ENCODE measurements at regions not wholly inside any gene's neighbourhood (a gene's known extent, or its start where the extent isn't known, plus 50 kb on each side); places are given as distances from the start of the nearest gene placed in this dataset.

DNA sequence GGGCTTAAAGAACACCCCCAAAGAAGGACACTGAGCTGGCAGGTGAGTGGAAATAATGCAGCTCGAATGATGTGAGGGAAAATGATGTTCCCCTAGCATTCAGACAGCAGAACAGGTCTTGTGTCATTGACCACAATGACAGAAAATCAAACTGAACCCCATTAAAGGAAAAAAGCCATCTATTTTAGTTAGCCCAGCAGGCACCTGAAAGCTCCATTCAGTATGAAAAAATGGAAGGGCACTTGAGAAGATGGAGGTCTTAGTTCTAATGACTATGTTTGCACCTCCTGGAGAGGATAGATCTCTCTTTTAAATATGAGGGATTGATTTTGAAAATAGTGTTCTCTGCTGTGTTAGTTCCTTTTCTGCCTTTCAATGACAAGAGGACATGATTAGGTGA, 323.1 kb downstream of the NKX6-1 start:
- Histone ChIP-seq H3K36me3 (ENCODE audit: low read depth, missing control alignments) (no peaks in the 10 kb centered on the region), H3K4me3 (no peak overlapping the region), H3K27me3 (no peaks in the 10 kb centered on the region), H3K9me3 (no peaks in the 10 kb centered on the region), H3K4me1 (no peaks in the 10 kb centered on the region), H3K27ac (no peak overlapping the region)
- TF ChIP-seq POLR2A (IDR thresholded peaks at IDR 0.05) (no peak), CTCF (IDR thresholded peaks at IDR 0.05) (no peak)
- WGBS, 2 donors = 71 to 89% methylated on average over 1 of the region's 1 CpG
- DNase-seq = no peak
- intact Hi-C loops (cut with DNase I; ENCODE audit: low total_unique reads) = no loop called here

- Histone ChIP-seq H3K27ac (no peak overlapping the region), H3K4me1 (no peaks in the 10 kb centered on the region), H3K9me3 (no peaks in the 10 kb centered on the region), H3K36me3 (ENCODE audit: low read depth, missing control alignments) (no peaks in the 10 kb centered on the region), H3K4me3 (no peak overlapping the region), H3K27me3 (no peaks in the 10 kb centered on the region)
- 88 to 92% methylated on average over 1 of the region's 1 CpG for WGBS, 2 donors
- DNase-seq = no peak
- intact Hi-C loops (cut with DNase I; ENCODE audit: low total_unique reads) = no loop called here
- no peak for TF ChIP-seq POLR2A (IDR thresholded peaks at IDR 0.05)
- TF ChIP-seq CTCF (IDR thresholded peaks at IDR 0.05) = no peak
Observed at GRCh38 chr4:84171871-84172270, 327.2 kb downstream of the NKX6-1 start.

- H3K27me3 ChIP-seq = no peaks in the 10 kb centered on the region
- H3K4me3 ChIP-seq = no peak overlapping the region
- TF ChIP-seq CTCF (IDR thresholded peaks at IDR 0.05) (no peak), POLR2A (IDR thresholded peaks at IDR 0.05) (no peak)
- DNase-seq = no peak
- H3K4me1 ChIP-seq = no peaks in the 10 kb centered on the region
- intact Hi-C loops (cut with DNase I; ENCODE audit: low total_unique reads) = no loop called here
- no peaks in the 10 kb centered on the region for H3K9me3 ChIP-seq
- H3K27ac ChIP-seq = no peak overlapping the region
- H3K36me3 ChIP-seq (ENCODE audit: low read depth, missing control alignments) = no peaks in the 10 kb centered on the region
- 50 to 55% methylated on average over 4 of the region's 4 CpGs for WGBS, 2 donors
Observed at GRCh38 chr4:84167564-84167963, 331.5 kb downstream of the NKX6-1 start.

DNA sequence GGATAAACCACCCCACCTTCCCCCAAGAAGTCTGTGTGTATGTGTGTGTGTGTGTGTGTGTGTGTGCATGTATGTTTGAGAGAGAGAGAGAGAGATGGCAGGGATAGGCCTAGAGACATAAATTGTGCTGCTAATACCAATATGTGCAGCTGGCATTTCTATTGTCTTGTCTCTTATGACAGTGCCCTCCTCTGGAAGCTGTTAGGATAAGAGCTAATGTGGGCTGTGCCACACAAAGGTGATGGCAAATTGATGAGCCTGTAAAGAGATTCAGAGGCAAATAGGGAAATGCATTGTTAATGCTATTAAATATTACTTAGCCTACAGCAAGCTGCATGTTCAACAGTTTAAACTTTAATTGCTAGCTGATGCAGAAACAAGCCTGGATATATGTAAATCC, 332.0 kb downstream of the NKX6-1 start:
- Histone ChIP-seq H3K9me3 (no peaks in the 10 kb centered on the region), H3K4me1 (no peaks in the 10 kb centered on the region), H3K36me3 (ENCODE audit: low read depth, missing control alignments) (no peaks in the 10 kb centered on the region), H3K27me3 (no peaks in the 10 kb centered on the region), H3K4me3 (no peak overlapping the region), H3K27ac (no peak overlapping the region)
- intact Hi-C loops (cut with DNase I; ENCODE audit: low total_unique reads) = no loop called here
- TF ChIP-seq POLR2A (IDR thresholded peaks at IDR 0.05) = no peak
- TF ChIP-seq CTCF (IDR thresholded peaks at IDR 0.05) = no peak
- no peak for DNase-seq

GRCh38 chr4:84166486-84166885, 332.6 kb downstream of the NKX6-1 start:
- 80 to 83% methylated on average over 1 of the region's 1 CpG for WGBS, 2 donors
- intact Hi-C loops (cut with DNase I; ENCODE audit: low total_unique reads) = no loop called here
- H3K4me1 ChIP-seq = no peaks in the 10 kb centered on the region
- H3K36me3 ChIP-seq (ENCODE audit: low read depth, missing control alignments) = no peaks in the 10 kb centered on the region
- TF ChIP-seq CTCF (IDR thresholded peaks at IDR 0.05) (no peak), POLR2A (IDR thresholded peaks at IDR 0.05) (no peak)
- no peaks in the 10 kb centered on the region for H3K27me3 ChIP-seq
- no peaks in the 10 kb centered on the region for H3K9me3 ChIP-seq
- DNase-seq = no peak
- H3K4me3 ChIP-seq = no peak overlapping the region
- H3K27ac ChIP-seq = no peak overlapping the region

Data from testis (tissue), 2 donors.